GM21367 (cell line): ENCODE measurements at regions not wholly inside any gene's neighbourhood (a gene's known extent, or its start where the extent isn't known, plus 50 kb on each side); places are given as distances from the start of the nearest gene placed in this dataset.

Experiments used
- ATAC-seq: cut with Tn5 transposase; IDR thresholded peaks from one replicate; pipeline ENCODE4 v1.9.1; 2021; ENCODE audit not compliant: unreplicated experiment

DNA sequence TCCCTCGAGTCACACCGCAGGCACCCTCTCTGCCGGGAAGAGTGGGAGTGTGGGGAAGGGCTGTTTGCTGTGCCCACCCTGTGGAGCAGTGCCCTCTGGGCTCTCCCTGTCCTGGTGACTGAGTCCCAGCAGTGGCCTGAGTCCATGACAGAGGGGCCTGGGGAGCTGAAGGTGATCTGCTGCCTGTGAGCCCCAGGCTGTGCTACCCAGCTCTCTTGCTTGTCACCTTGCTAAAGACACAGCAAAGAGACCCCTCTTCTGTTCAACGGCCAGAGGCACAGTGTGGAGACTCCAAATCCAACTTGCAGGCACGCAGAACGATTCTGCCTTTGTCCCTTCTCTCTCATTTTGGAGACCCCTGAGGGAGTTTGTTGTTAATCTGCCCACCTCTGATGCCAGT is 232.6 kb downstream of the OPA1 start:
- no peak for ATAC-seq

DNA sequence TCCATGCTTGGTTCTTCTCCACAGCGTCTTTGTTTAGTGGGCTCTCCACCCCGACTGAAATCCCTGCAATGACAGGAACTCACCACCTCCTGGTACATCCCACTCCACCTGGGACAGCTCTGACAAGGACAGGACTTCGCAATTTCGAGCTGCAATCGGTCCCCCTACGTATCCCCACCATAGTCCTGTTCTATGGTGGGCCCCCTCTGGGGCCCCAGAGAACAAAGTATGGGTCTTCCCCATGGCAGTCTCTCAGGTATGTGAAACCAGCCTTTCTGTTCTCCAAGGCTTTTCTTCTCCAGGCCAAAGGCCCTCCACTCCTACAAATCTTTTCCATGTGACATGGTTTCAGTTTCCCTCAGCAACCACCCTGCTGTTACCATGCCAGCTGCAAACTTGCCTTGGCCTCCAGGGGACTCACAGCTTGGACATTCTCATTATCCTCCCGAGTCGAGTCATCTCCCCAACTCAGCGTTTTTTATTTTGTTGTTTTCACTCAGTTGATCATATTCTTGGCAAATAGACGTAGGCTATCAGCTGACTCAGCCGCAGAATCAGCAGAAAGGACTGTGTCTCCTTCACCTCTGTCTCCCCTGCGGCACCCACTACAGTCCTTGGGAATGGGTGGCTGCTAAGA is 233.3 kb downstream of the OPA1 start:
- no peak for ATAC-seq

DNA sequence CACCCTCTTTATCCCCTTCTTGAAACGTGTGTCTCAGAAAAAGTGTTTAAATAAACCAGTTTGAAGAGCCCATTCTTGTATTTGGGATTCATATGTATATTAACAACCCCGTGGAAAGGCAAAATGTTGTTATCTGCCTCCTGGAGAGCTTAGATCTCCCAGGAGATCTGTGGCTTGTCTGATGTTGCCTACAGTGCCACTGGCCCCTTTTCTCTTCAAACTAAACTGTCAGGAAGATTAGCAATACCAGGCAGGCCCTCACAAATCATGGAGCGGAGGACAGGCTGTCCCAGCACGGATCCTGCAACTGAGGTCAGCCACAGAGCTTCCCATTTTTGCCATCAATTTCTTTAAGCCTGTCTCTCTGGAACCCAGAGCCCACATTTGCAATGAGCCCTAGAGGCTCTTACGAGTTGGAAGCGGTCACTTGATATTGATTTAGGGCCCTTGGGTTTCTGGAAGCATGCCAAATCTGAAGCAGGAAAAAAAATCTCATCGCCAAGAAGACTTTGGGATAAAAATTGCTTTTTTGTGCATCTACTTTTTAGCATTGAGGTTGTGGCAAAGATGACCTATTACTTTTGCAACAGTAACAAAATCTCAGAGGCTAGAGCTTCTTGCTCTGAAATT is 234.1 kb downstream of the OPA1 start:
- ATAC-seq: no peak

GRCh38 chr3:193827871-193828270 is 234.9 kb downstream of the OPA1 start:
- no peak for ATAC-seq

- ATAC-seq: no peak
These were observed 235.5 kb downstream of the OPA1 start for GRCh38 chr3:193828477-193828876.

- ATAC-seq: no peak
These were observed 236.8 kb downstream of the OPA1 start for GRCh38 chr3:193829781-193830180.

DNA sequence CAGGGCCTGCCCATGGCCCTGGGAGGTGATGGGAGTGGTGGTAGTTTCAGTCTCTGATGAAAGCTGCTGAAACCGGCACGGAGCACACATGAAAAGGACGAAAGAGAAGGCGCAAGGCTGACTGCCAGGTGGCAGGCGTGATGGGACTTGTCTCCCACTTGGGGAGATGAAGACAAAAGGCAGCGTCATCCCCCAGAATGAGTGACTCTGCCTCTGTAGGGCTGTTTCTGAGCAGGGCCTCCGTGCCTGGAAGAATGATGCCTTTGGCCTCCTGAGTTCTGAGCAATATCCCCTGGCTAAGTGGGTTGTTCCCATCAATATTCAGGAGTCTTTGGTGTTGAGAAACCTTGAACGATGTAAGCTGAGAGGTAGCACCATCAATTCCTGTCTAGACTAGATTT is 237.8 kb downstream of the OPA1 start:
- ATAC-seq: no peak

DNA sequence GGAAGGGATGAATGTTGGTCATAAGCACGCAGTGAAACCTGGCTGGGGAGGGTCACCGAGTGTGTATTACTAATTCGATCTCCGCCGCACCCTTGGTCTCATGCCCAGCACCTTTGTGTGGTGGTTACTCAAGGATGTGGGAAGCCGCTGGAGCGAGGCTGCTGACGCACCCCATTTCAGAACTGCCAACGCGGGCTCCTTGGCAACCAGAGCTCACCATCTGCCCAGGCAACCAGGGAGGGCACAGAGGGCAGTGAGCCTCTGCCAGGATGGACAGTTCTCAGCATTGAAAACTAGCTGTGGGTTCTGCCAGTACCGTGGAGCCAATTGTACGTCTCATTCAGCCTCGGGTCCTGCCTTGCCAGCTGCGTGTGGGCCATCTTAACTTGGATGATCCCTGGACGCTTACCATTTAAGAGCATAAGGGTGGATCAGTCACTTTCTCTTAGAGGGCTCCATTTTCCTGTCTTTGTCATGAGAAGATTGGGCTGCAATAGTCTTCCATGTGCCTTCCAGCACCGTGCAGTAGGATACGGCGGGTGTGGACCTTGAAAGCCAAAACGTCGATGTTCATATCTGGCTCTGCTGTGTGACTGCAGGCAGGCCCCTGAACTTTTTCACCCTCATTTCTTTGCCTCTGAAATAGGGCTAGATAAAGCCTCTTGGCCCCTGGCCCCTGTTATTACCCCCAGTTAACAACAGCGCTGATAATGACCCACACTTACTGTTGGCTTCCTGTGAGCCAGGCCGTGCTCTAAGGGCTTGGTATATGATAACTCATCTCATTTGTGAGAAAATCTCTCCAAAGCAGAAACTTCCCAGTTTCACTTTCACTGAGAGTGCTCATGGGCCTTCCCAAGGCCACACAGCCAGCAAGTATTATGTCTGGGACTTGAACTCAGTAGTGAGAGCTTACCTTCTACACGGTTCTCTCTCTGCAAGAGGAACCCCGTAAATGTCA is 238.8 kb downstream of the OPA1 start:
- peak; percentile 84 for ATAC-seq

DNA sequence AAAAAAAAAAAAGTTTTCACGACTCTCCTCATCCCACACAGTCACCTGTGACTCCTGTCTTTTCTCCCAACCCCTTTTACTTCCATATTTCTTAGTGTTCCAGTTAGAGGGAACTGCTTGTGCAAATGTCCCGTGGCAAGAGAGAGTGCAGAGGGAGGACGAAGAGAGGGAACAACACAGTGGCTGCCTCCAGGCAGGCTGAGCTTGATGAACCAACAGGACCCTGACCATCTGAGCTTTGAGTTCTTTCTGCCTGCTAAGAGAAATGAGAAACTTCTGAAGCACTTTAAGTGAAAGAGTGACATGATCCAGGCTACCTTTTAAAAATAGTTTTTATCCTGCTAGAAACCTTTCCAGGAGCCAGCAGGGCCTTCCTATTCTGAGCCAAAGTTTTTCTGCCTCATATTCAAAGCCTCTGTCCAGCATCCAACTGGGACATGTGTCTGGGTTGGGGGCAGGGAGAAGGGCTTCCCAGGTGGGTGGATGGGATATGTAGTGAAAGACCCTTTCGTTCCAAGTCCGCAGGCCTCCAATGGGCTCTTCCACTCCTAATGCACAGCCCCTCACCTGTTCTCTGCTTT is 239.9 kb downstream of the OPA1 start:
- ATAC-seq: no peak

DNA sequence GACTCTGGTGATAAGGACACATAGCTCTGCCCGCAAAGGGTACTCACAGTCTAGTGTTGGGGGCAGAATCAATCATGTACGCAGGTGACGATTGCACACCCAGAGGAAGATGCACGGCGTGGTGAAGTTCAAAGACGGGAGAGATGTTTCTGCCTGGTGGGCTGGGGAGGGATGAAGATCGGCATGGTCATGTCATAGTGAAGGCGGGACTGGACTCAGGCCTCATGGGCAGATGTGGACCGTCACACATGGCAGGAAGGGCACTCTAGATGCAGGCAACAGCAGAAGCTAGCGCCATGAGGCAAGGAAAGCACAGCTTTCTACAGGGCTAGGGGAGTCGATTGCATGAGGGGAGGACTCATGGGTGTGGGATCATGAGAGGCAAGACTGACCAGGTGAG is 240.6 kb downstream of the OPA1 start:
- no peak for ATAC-seq

GRCh38 chr3:193835414-193835813 is 242.4 kb downstream of the OPA1 start:
- no peak for ATAC-seq

DNA sequence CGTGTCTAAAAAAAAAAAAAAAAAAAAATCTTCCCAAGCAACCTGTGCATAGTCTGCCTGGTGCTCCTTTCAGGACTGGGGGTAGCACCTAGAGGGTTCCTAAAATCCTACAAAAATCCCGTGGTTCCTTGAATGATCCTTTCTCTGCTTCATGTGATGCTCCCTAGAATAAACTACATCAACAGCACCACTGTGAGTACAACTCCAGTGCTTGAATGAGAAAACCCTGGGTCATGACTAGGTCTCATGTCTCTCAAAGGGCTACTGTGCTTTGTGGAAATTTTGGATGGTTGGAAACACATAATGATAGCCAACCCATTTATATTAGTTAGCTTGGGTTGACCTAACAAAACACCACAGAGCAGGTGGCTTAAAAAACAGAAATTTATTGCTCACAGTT is 243.5 kb downstream of the OPA1 start:
- no peak for ATAC-seq

DNA sequence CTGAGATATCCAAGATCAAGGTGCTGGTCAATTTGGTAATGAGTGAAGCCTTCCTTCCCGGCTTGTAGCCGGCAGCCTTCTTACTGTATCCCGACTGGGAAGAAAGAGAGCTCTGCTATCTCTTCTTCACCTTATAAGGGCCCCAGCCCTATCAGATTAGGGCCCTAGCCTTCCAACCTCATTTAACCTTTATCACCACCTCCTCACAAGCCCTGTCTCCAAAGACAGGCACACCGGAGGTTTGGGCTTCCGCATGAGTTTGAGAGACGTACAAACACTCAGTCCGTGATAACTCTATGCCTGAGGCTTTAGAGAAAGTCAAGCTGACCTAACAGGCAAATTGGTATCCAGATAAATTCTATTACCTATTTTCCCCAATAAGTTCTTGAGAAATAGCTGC is 243.9 kb downstream of the OPA1 start:
- no peak for ATAC-seq

DNA sequence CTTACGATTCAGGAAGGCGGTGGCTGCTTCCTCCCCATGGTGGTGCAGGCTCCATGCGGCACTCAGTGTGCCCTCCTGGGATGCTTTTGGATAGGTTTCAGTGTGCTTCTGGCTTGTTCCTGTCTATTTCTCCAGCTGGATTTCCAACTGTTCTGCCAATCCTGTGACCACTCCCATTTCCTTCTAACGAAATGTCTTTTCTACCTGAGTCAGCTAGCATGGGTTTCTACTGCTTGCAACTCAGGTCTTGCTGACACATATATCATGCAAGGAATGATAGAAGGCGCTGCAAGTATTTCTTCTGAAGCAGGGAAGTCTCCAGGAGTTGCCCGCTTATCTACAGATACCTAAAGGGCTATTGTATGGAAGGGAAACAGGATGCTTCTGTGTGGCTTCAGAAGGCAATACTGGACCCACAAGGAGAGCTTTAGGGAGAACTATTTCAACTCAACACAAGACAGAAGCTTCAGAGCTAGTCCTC is 244.4 kb downstream of the OPA1 start:
- no peak for ATAC-seq

DNA sequence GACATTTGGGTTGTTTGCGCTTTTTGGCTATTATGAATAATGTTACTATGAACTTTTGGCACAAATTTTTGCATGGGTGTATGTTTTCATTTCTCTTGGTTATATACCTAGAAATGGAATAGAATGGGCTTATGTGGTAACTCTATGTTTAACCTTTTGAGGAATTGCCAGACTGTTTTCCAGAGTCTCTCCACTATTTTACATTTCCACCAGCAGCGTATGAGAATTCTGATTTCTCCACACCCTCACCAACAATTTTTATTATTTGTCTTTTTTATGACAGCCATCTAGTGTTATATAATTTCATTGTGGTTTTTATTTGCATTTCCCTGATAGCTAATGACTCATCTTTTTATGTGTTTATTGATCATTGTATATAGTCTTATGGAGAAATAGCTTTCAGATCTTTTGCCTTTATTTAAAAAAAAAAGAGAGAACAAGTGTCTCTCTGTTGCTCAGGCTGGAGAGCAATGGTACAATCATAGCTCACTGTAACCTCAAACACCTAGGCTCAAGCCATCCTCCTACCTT is 247.2 kb downstream of the OPA1 start:
- no peak for ATAC-seq

DNA sequence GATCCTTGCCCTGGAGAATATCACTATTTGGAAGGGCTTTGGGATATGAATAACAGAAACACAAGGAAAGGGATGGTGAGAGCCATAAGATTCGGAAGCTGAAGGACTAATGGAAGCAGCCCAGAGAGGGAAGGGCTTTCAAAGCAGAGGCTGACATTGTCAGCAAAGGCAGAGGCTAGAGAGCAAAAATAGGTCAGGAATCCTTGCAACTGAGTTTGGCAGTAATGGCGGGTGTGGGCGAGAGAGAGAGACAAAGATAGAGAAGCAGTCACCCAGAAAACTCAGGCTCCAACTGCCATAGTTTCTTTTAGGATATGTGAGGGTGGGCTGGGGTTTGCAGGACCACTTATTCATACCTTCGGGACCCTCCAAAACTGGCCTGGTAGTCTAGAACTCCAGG is 248.6 kb downstream of the OPA1 start:
- no peak for ATAC-seq

DNA sequence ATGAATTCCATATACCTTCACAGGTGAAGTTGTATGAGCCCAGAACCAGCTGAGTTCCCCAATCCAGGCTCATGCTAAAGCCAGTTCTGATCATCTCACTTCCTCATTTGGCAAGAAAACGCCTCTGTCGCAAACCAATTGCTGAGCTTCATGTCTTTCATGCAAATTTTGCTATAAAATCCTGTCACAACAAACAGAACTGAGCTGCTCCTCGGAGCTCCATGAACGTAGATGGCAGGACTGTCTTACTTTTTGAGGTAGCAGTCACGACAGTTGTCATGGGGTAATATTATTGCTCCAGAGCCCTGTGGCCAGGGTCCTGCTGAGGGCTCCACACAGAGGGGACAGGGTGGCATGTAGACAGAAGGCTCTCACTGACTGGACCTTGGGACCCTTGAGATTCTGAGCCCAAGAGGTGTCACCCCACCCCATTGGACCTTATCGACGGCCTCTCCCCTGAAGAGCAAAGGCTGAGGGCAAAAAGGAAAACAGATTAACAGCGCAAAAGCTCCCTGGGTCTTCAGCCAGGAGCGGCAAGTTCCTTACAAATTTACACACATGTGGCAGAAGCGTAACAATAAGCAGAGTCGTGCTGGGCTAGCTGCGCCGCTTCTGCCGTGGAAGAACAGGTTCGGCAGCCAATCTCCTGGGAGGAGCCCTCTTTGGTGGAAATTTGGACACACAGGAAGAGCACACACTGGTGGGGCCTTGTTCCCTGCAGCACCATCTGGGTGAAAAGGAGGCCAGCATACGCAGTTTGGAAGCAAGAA is 249.2 kb downstream of the OPA1 start:
- ATAC-seq: peak; percentile 93

- no peak for ATAC-seq
These were observed 249.9 kb downstream of the OPA1 start for GRCh38 chr3:193842832-193843473.

- no peak for ATAC-seq
These were observed 250.7 kb downstream of the OPA1 start for GRCh38 chr3:193843474-193844301.
